ENCODE measurements at regions not wholly inside any gene's neighbourhood (a gene's known extent, or its start where the extent isn't known, plus 50 kb on each side); places are given as distances from the start of the nearest gene placed in this dataset.

GRCh38 chr1:78291418-78291817 lies 199.4 kb upstream of the PTGFR start:
- TF ChIP-seq POLR2A (IDR thresholded peaks at IDR 0.05) = no peak
- no peak for TF ChIP-seq CTCF (IDR thresholded peaks at IDR 0.05)

Data from esophagus squamous epithelium (tissue), 4 donors.